H1 (cell line): ENCODE measurements at regions not wholly inside any gene's neighbourhood (a gene's known extent, or its start where the extent isn't known, plus 50 kb on each side); places are given as distances from the start of the nearest gene placed in this dataset.

ENCODE experiments used
- CTCF ChIA-PET: fragments of 300-600 bp; sonication (Branson Sonifier 250); formaldehyde crosslinking; loops from one replicate; lab custom pipeline; 2021; ENCODE audit not compliant: partially characterized antibody; lab: Charles Lee
- POLR2A ChIA-PET: fragments of 300-600 bp; sonication (Branson Sonifier 250); formaldehyde crosslinking; loops from one replicate; lab custom pipeline; 2021; ENCODE audit warnings: inconsistent platforms; ENCODE audit not compliant: partially characterized antibody; lab: Charles Lee
- DNase-seq, 2 experiments: peaks; one replicate each; pipeline versions ENCODE4 v3.0.0 to v3.0.0-alpha.2; 2010 to 2022; ENCODE audit warnings: low spot score in 2 of 2, low read depth in 1 of 2, mixed read lengths in 1 of 2
- FAIRE-seq: peaks from 2 replicates; lab custom pipeline; 2011; peaks lifted over from hg19 to GRCh38; lab: Jason Lieb, UNC
- H2AFZ ChIP-seq: 2 replicates; pipeline ENCODE4 v1.8.1; 2012; ENCODE audit warnings: low read length, inconsistent platforms
- H2AK5ac ChIP-seq: 2 replicates; pipeline ENCODE4 v1.6.1; 2013; ENCODE audit warnings: low read depth, low read length
- H2BK120ac ChIP-seq: replicated peaks from 2 replicates; pipeline ENCODE3; 2013; ENCODE audit warnings: low read depth, low read length, inconsistent platforms
- H2BK12ac ChIP-seq: 2 replicates; pipeline ENCODE4 v1.6.1; 2013; ENCODE audit warnings: low read depth, low read length
- H2BK15ac ChIP-seq: 2 replicates; pipeline ENCODE4 v1.6.1; 2013; ENCODE audit warnings: low read length
- H2BK20ac ChIP-seq: 2 replicates; pipeline ENCODE4 v1.6.1; 2013; ENCODE audit warnings: low read length
- H2BK5ac ChIP-seq: 2 replicates; pipeline ENCODE4 v1.6.1; 2013; ENCODE audit warnings: low read depth, low read length
- H3K14ac ChIP-seq: 2 replicates; pipeline ENCODE4 v1.6.1; 2013; ENCODE audit warnings: inconsistent platforms; ENCODE audit not compliant: insufficient read length
- H3K18ac ChIP-seq: 2 replicates; pipeline ENCODE4 v1.6.1; 2013; ENCODE audit warnings: low read length; ENCODE audit errors: extremely low read depth
- H3K23ac ChIP-seq: 2 replicates; pipeline ENCODE4 v1.6.1; 2013; ENCODE audit warnings: inconsistent platforms; ENCODE audit not compliant: insufficient read length
- H3K23me2 ChIP-seq: 2 replicates; pipeline ENCODE4 v1.6.1; 2013; ENCODE audit warnings: low read depth, low read length
- H3K27ac ChIP-seq: 2 replicates; pipeline ENCODE4 v1.6.1; 2011; ENCODE audit warnings: low read depth, low read length, inconsistent platforms
- H3K27me3 ChIP-seq, 4 experiments: replicated peaks in 1 of 4; 1 replicate in 1 of 4; 2 replicates in 3 of 4; pipeline versions ENCODE4 v1.6.1 to v1.8.1; 2011 to 2013; ENCODE audit warnings: low read length in 3 of 4, mild to moderate bottlenecking in 3 of 4, inconsistent platforms in 2 of 4, mixed read lengths in 2 of 4, moderate library complexity in 1 of 4; ENCODE audit not compliant: control insufficient read depth in 3 of 4, insufficient read depth in 3 of 4; ENCODE audit errors: extremely low read depth in 1 of 4
- H3K36me3 ChIP-seq, 4 experiments: 2 replicates each; pipeline versions ENCODE4 v1.6.1 to v1.8.1; 2011 to 2013; ENCODE audit warnings: mild to moderate bottlenecking in 4 of 4, low read length in 3 of 4, moderate library complexity in 2 of 4, control low read depth in 1 of 4, inconsistent platforms in 1 of 4; ENCODE audit not compliant: insufficient read depth in 4 of 4, control insufficient read depth in 2 of 4
- H3K4ac ChIP-seq: replicated peaks from 2 replicates; pipeline ENCODE3; 2013; ENCODE audit warnings: low read length, low read depth, mixed read lengths, inconsistent platforms; ENCODE audit not compliant: insufficient read length
- H3K4me1 ChIP-seq, 4 experiments: replicated peaks in 1 of 4; 1 replicate in 1 of 4; 2 replicates in 3 of 4; pipeline versions ENCODE4 v1.6.1 to v1.8.1; 2011 to 2013; ENCODE audit warnings: low read length in 3 of 4, inconsistent platforms in 2 of 4, mixed read lengths in 1 of 4; ENCODE audit not compliant: insufficient read depth in 4 of 4, control insufficient read depth in 3 of 4
- H3K4me2 ChIP-seq, 2 experiments: 2 replicates each; pipeline versions ENCODE4 v1.6.1 to v1.8.1; 2011 to 2013; ENCODE audit warnings: low read depth in 2 of 2, low read length in 2 of 2, control low read depth in 1 of 2, inconsistent platforms in 1 of 2, mild to moderate bottlenecking in 1 of 2; ENCODE audit not compliant: insufficient read depth in 1 of 2
- H3K4me3 ChIP-seq, 4 experiments: fragments of 200-600, 300-600 bp in 1 of 4; sonication (generic), shearing (Covaris generic), sonication (Bioruptor Twin) in 1 of 4; 2 replicates each; pipeline versions ENCODE4 v1.5.1 to v1.8.1; 2011 to 2016; ENCODE audit warnings: low read length in 4 of 4, low read depth in 3 of 4, control low read depth in 2 of 4, inconsistent platforms in 2 of 4, mild to moderate bottlenecking in 2 of 4, mixed read lengths in 1 of 4, moderate library complexity in 1 of 4; ENCODE audit not compliant: insufficient read depth in 2 of 4; ENCODE audit errors: extremely low read depth in 1 of 4
- H3K56ac ChIP-seq: replicated peaks from 2 replicates; pipeline ENCODE3; 2013; ENCODE audit warnings: low read depth, mild to moderate bottlenecking, mixed read lengths, low read length, inconsistent platforms; ENCODE audit not compliant: insufficient read length
- H3K79me1 ChIP-seq: 2 replicates; pipeline ENCODE4 v1.6.1; 2013; ENCODE audit warnings: low read depth, low read length, control low read depth
- H3K79me2 ChIP-seq, 2 experiments: 2 replicates each; pipeline versions ENCODE4 v1.6.1 to v1.8.1; 2012 to 2013; ENCODE audit warnings: low read length in 2 of 2, mild to moderate bottlenecking in 2 of 2, inconsistent platforms in 1 of 2; ENCODE audit not compliant: insufficient read depth in 2 of 2, control insufficient read depth in 1 of 2
- H3K9ac ChIP-seq, 4 experiments: replicated peaks in 1 of 4; 1 replicate in 1 of 4; 2 replicates in 3 of 4; pipeline versions ENCODE4 v1.6.1 to v1.8.1; 2011 to 2013; ENCODE audit warnings: low read depth in 3 of 4, low read length in 3 of 4, control low read depth in 2 of 4, mild to moderate bottlenecking in 2 of 4, moderate library complexity in 2 of 4, inconsistent platforms in 1 of 4; ENCODE audit errors: extremely low read depth in 1 of 4
- H3K9me3 ChIP-seq, 2 experiments: 2 replicates each; pipeline versions ENCODE4 v1.6.1 to v1.8.1; 2012 to 2013; ENCODE audit warnings: mild to moderate bottlenecking in 2 of 2, moderate library complexity in 2 of 2, control low read depth in 1 of 2, inconsistent platforms in 1 of 2, low read depth in 1 of 2, low read length in 1 of 2, mixed read lengths in 1 of 2; ENCODE audit not compliant: insufficient read depth in 2 of 2
- H4K20me1 ChIP-seq, 2 experiments: replicated peaks in 1 of 2; 2 replicates each; pipeline versions ENCODE3 to v1.8.1; 2011 to 2013; ENCODE audit warnings: inconsistent platforms in 2 of 2, low read length in 2 of 2, mild to moderate bottlenecking in 1 of 2; ENCODE audit not compliant: insufficient read depth in 2 of 2, control insufficient read depth in 1 of 2
- H4K5ac ChIP-seq: 2 replicates; pipeline ENCODE4 v1.6.1; 2013; ENCODE audit warnings: low read length, low read depth, mixed read lengths, inconsistent platforms; ENCODE audit not compliant: insufficient read length
- H4K8ac ChIP-seq: 2 replicates; pipeline ENCODE4 v1.8.0; 2013; ENCODE audit warnings: mild to moderate bottlenecking, moderate library complexity, low read length, inconsistent platforms; ENCODE audit not compliant: insufficient read depth; ENCODE audit errors: extremely low read depth
- H4K91ac ChIP-seq: replicated peaks from 2 replicates; pipeline ENCODE3; 2013; ENCODE audit warnings: low read length, mixed read lengths, inconsistent platforms; ENCODE audit not compliant: insufficient read length
- BCL11A ChIP-seq, 2 experiments: IDR thresholded peaks; one replicate each; pipeline ENCODE4 v1.6.1; 2011; ENCODE audit warnings: low read depth in 2 of 2, low read length in 2 of 2, mild to moderate bottlenecking in 2 of 2
- CTBP2 ChIP-seq: IDR thresholded peaks from 2 replicates; pipeline ENCODE4 v1.7.0; 2011; ENCODE audit warnings: borderline replicate concordance, mild to moderate bottlenecking, moderate library complexity, mixed read lengths, low read length; ENCODE audit not compliant: insufficient read depth, insufficient read length
- EP300 ChIP-seq, 2 experiments: IDR thresholded peaks; 1 replicate in 1 of 2; 2 replicates in 1 of 2; pipeline ENCODE4 v1.6.1; 2011 to 2012; ENCODE audit warnings: low read depth in 2 of 2, low read length in 2 of 2, mild to moderate bottlenecking in 2 of 2, borderline replicate concordance in 1 of 2, inconsistent platforms in 1 of 2, moderate library complexity in 1 of 2
- HDAC6 ChIP-seq: IDR thresholded peaks from one replicate; pipeline ENCODE4 v1.7.1; 2012; ENCODE audit warnings: low read depth, mild to moderate bottlenecking, inconsistent platforms, low read length, moderate library complexity
- MAX ChIP-seq: IDR thresholded peaks from 2 replicates; pipeline ENCODE4 v1.6.1; 2012; ENCODE audit warnings: inconsistent platforms
- WGBS, 2 experiments: shearing (Covaris generic) in 1 of 2; methylation state at CpG; one replicate each; pipeline versions ENCODE4 v1.1.6 to v1.1.7; 2013 to 2015; ENCODE audit warnings: low lambda C conversion rate in 2 of 2, mixed read lengths in 2 of 2, inconsistent platforms in 1 of 2, low coverage in 1 of 2, missing lambda C conversion rate in 1 of 2; ENCODE audit not compliant: insufficient replicate concordance in 2 of 2, insufficient coverage in 1 of 2, insufficient read length in 1 of 2; ENCODE audit errors: extremely low coverage in 1 of 2, missing lambda C conversion rate in 1 of 2; 5-methylcytosine and 5-hydroxymethylcytosine counted together
- TF ChIP-seq, protein P1 (sequence below), 3 experiments: IDR thresholded peaks; 1 replicate in 2 of 3; 2 replicates in 1 of 3; pipeline versions ENCODE4 v1.5.1 to v1.6.1; 2011; ENCODE audit warnings: low read length in 3 of 3, mild to moderate bottlenecking in 3 of 3, inconsistent platforms in 2 of 3, low read depth in 1 of 3, moderate library complexity in 1 of 3; ENCODE audit not compliant: insufficient read depth in 1 of 3; ENCODE audit errors: control extremely low read depth in 1 of 3

DNA sequence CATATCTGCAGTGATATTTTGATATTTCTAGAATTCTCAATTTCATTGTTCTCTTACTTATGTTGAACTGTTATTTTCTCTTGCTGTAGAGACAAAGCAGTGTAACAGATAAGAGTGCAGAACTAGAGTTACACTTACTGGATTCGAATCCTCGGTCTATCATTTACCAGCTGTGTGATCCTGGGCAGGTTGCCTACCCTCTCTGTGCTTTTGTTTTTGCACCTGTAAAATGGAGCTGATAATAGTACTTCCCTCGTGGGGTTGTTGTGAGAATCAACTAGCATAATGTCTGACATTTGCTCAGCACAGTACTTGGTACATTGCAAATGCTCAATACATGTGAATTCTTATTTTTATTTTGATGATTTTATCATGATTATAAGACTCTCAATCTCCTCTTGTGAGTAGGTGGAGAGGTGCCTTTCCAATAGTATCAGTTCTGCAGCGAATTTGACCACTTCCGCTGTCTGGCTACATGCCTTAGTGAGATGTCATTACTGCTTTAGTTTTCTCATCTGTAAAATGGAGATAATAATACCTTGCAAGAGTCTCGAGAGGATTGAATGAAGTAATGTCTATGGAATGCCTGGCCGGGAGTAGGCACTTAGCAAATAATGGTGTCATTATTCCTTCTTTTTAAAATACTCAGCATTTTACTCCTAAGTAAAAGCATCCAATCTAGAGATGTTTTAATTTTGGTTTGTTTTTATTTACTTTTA, 312.2 kb upstream of the MAF start:
- Histone ChIP-seq H2BK20ac (no peak overlapping the region), H3K56ac (no peak overlapping the region), H3K9me3 (no peaks in the 10 kb centered on the region), H3K18ac (no peak overlapping the region), H3K4me1 (no peaks in the 10 kb centered on the region), H3K27ac (no peak overlapping the region), H3K23ac (no peak overlapping the region), H2AFZ (no peak overlapping the region), H3K27me3 (no peaks in the 10 kb centered on the region), H3K79me1 (no peaks in the 10 kb centered on the region), H3K23me2 (no peaks in the 10 kb centered on the region), H2BK120ac (no peak overlapping the region), H3K36me3 (no peaks in the 10 kb centered on the region), H3K14ac (no peak overlapping the region), H2BK15ac (no peak overlapping the region), H3K4me2 (no peak overlapping the region), H2AK5ac (no peak overlapping the region), H3K79me2 (no peaks in the 10 kb centered on the region), H4K5ac (no peak overlapping the region), H2BK5ac (no peak overlapping the region), H4K91ac (no peak overlapping the region), H4K20me1 (no peaks in the 10 kb centered on the region), H4K8ac (no peak overlapping the region)
- POLR2A ChIA-PET = no interaction called here
- no peak for DNase-seq
- 91% methylated on average over 7 of the region's 7 CpGs; no CpG with 5 or more reads in 1 of the 2 experiments for WGBS, 2 experiments
- TF ChIP-seq, protein P1, sequence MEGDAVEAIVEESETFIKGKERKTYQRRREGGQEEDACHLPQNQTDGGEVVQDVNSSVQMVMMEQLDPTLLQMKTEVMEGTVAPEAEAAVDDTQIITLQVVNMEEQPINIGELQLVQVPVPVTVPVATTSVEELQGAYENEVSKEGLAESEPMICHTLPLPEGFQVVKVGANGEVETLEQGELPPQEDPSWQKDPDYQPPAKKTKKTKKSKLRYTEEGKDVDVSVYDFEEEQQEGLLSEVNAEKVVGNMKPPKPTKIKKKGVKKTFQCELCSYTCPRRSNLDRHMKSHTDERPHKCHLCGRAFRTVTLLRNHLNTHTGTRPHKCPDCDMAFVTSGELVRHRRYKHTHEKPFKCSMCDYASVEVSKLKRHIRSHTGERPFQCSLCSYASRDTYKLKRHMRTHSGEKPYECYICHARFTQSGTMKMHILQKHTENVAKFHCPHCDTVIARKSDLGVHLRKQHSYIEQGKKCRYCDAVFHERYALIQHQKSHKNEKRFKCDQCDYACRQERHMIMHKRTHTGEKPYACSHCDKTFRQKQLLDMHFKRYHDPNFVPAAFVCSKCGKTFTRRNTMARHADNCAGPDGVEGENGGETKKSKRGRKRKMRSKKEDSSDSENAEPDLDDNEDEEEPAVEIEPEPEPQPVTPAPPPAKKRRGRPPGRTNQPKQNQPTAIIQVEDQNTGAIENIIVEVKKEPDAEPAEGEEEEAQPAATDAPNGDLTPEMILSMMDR (IDR thresholded peaks at IDR 0.05; ENCODE audit: control extremely low read depth in 1 of 3, insufficient read depth in 1 of 3, low read depth in 1 of 3, low read length in 3 of 3) = no peak
- TF ChIP-seq CTBP2 (no peak), HDAC6 (no peak), EP300 (IDR thresholded peaks at IDR 0.05; ENCODE audit: borderline replicate concordance in 1 of 2, low read depth in 2 of 2, low read length in 2 of 2) (no peak), BCL11A (IDR thresholded peaks at IDR 0.05; ENCODE audit: low read depth in 2 of 2, low read length in 2 of 2) (no peak), MAX (no peak)
- TF ChIP-seq, all 59 proteins: peak for 0
- no peak overlapping the region for H3K9ac ChIP-seq
- H2BK12ac ChIP-seq = no peak overlapping the region
- H3K4ac ChIP-seq = no peak overlapping the region
- H3K4me3 ChIP-seq = no peak overlapping the region
- CTCF ChIA-PET = interaction anchor here (1.5 kb wide), 1 partner anchor 77 kb away, joined by 3 read pairs; no protein-coding TSS in a partner anchor
- no peak for FAIRE-seq
